ENCODE measurements at regions not wholly inside any gene's neighbourhood (a gene's known extent, or its start where the extent isn't known, plus 50 kb on each side); places are given as distances from the start of the nearest gene placed in this dataset.

GRCh38 chr6:126614642-126615504 is 275.0 kb downstream of the CENPW start:
- Mint-ChIP-seq H3K27ac (ENCODE audit: low read depth, unreplicated experiment) (no peak overlapping the region), H3K9me3 (ENCODE audit: unreplicated experiment) (no peaks in the 10 kb centered on the region), H3K27me3 (ENCODE audit: insufficient read depth, unreplicated experiment) (peaks cover 36% of the 10 kb centered on the region), H3K36me3 (ENCODE audit: insufficient read depth, unreplicated experiment) (no peaks in the 10 kb centered on the region), H3K4me3 (ENCODE audit: unreplicated experiment) (no peak overlapping the region), H3K4me1 (ENCODE audit: insufficient read depth, unreplicated experiment) (no peaks in the 10 kb centered on the region)
- no TSS peak for BruUV-seq (replicated peaks)
- ChIA-PET POLR2A (interaction anchor here (0.6 kb wide), 1 partner anchor 33 kb away, joined by 3 read pairs; no protein-coding TSS in a partner anchor), CTCF (interaction anchor here (0.9 kb wide), 1 partner anchor 23 kb away, joined by 3 read pairs; no protein-coding TSS in a partner anchor)
- no peak for DNase-seq (ENCODE audit: unreplicated experiment)
- TF ChIP-seq CTCF (IDR thresholded peaks at IDR 0.05; ENCODE audit: unreplicated experiment) = no peak
- intact Hi-C loops (cut with micrococcal nuclease) = no loop called here

GRCh38 chr6:126616866-126617265 is 277.0 kb downstream of the CENPW start:
- no peak for DNase-seq (ENCODE audit: unreplicated experiment)
- Mint-ChIP-seq H3K27ac (ENCODE audit: low read depth, unreplicated experiment) (no peak overlapping the region), H3K4me3 (ENCODE audit: unreplicated experiment) (no peak overlapping the region), H3K36me3 (ENCODE audit: insufficient read depth, unreplicated experiment) (no peaks in the 10 kb centered on the region), H3K27me3 (ENCODE audit: insufficient read depth, unreplicated experiment) (peaks cover 31% of the 10 kb centered on the region), H3K9me3 (ENCODE audit: unreplicated experiment) (no peaks in the 10 kb centered on the region), H3K4me1 (ENCODE audit: insufficient read depth, unreplicated experiment) (no peaks in the 10 kb centered on the region)
- intact Hi-C loops (cut with micrococcal nuclease) = no loop called here
- TF ChIP-seq CTCF (IDR thresholded peaks at IDR 0.05; ENCODE audit: unreplicated experiment) = no peak
- ChIA-PET CTCF (no interaction called here), POLR2A (no interaction called here)
- no TSS peak for BruUV-seq (replicated peaks)

- no TSS peak for BruUV-seq (replicated peaks)
- Mint-ChIP-seq H3K36me3 (ENCODE audit: insufficient read depth, unreplicated experiment) (no peaks in the 10 kb centered on the region), H3K4me1 (ENCODE audit: insufficient read depth, unreplicated experiment) (no peaks in the 10 kb centered on the region), H3K27ac (ENCODE audit: low read depth, unreplicated experiment) (no peak overlapping the region), H3K9me3 (ENCODE audit: unreplicated experiment) (no peaks in the 10 kb centered on the region), H3K27me3 (ENCODE audit: insufficient read depth, unreplicated experiment) (peaks cover 23% of the 10 kb centered on the region), H3K4me3 (ENCODE audit: unreplicated experiment) (no peak overlapping the region)
- ChIA-PET POLR2A (no interaction called here), CTCF (interaction anchor here (0.6 kb wide), 1 partner anchor 377 kb away, joined by 4 read pairs; no protein-coding TSS in a partner anchor)
- no peak for DNase-seq (ENCODE audit: unreplicated experiment)
- intact Hi-C loops (cut with micrococcal nuclease) = no loop called here
- TF ChIP-seq CTCF (IDR thresholded peaks at IDR 0.05; ENCODE audit: unreplicated experiment) = no peak
Measured at GRCh38 chr6:126618639-126619343, 278.9 kb downstream of the CENPW start.

GRCh38 chr6:126620719-126621118 is 280.8 kb downstream of the CENPW start:
- H3K27me3 Mint-ChIP-seq (ENCODE audit: insufficient read depth, unreplicated experiment) = peaks cover 23% of the 10 kb centered on the region
- intact Hi-C loops (cut with micrococcal nuclease) = no loop called here
- no peak overlapping the region for H3K4me3 Mint-ChIP-seq (ENCODE audit: unreplicated experiment)
- H3K9me3 Mint-ChIP-seq (ENCODE audit: unreplicated experiment) = no peaks in the 10 kb centered on the region
- no peak for TF ChIP-seq CTCF (IDR thresholded peaks at IDR 0.05; ENCODE audit: unreplicated experiment)
- CTCF ChIA-PET = no interaction called here
- DNase-seq (ENCODE audit: unreplicated experiment) = no peak
- H3K4me1 Mint-ChIP-seq (ENCODE audit: insufficient read depth, unreplicated experiment) = no peaks in the 10 kb centered on the region
- no peak overlapping the region for H3K27ac Mint-ChIP-seq (ENCODE audit: low read depth, unreplicated experiment)
- POLR2A ChIA-PET = no interaction called here
- BruUV-seq (replicated peaks) = no TSS peak
- no peaks in the 10 kb centered on the region for H3K36me3 Mint-ChIP-seq (ENCODE audit: insufficient read depth, unreplicated experiment)

All from MCF 10A (cell line).